ENCODE measurements at regions not wholly inside any gene's neighbourhood (a gene's known extent, or its start where the extent isn't known, plus 50 kb on each side); places are given as distances from the start of the nearest gene placed in this dataset.

DNA sequence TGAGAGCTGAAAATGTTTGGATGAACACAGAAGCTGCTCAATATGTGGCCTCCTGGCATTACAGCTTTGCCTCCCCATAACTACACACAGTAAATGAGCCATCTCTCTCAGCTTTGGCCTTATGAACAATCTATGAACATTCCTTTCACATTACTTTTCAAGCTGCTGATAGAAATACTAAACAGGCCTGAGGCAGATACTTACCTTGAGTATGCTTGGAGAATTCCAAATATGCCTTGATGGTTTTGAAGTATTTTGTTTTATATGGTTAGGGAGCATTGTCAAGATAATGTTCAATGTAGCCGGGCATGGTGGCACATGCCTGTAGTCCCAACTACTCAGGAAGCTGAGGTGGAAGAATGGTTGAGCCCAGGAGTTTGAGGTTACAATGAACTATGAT is 104.5 kb downstream of the CD24 start:
- Histone ChIP-seq H2BK12ac (ENCODE audit: insufficient read length, low read depth, low read length) (no peak overlapping the region), H3K9me3 (ENCODE audit: control insufficient read depth, low read depth, low read length) (peaks cover 6% of the 10 kb centered on the region), H4K8ac (replicated peaks; ENCODE audit: insufficient read length, low read depth, low read length) (no peak overlapping the region), H4K5ac (ENCODE audit: insufficient read length, low read depth, low read length) (no peak overlapping the region), H2AFZ (ENCODE audit: low read length) (no peak overlapping the region), H2AK5ac (ENCODE audit: insufficient read length, low read length) (no peak overlapping the region), H3K4me1 (ENCODE audit: insufficient read depth, low read length) (no peaks in the 10 kb centered on the region), H3K18ac (ENCODE audit: insufficient read length, low read depth, low read length) (no peak overlapping the region), H3T11ph (ENCODE audit: low read length) (no peak overlapping the region), H2BK5ac (ENCODE audit: insufficient read length, low read length) (no peak overlapping the region), H3K23ac (ENCODE audit: insufficient read length, low read depth, low read length) (no peak overlapping the region), H3K79me2 (ENCODE audit: insufficient read depth, low read length) (no peaks in the 10 kb centered on the region), H3K27me3 (ENCODE audit: insufficient read depth, low read length) (no peaks in the 10 kb centered on the region), H2BK120ac (ENCODE audit: low read depth, low read length, poor library complexity, severe bottlenecking) (no peak overlapping the region), H3K23me2 (ENCODE audit: insufficient read length, low read depth, low read length, poor library complexity, severe bottlenecking) (no peaks in the 10 kb centered on the region), H3K4ac (ENCODE audit: low read depth, low read length) (no peak overlapping the region), H3K27ac (ENCODE audit: insufficient read length, low read depth, low read length) (no peak overlapping the region), H2BK20ac (ENCODE audit: low read depth, low read length, poor library complexity, severe bottlenecking) (no peak overlapping the region), H4K91ac (ENCODE audit: insufficient read length, low read depth, low read length) (no peak overlapping the region), H3K56ac (ENCODE audit: insufficient read length, low read depth, low read length) (no peak overlapping the region), H3K14ac (ENCODE audit: insufficient read depth, low read length) (no peak overlapping the region), H3K4me2 (ENCODE audit: insufficient read depth, insufficient read length, low read length) (no peak overlapping the region), H4K20me1 (ENCODE audit: control insufficient read depth, insufficient read depth, insufficient read length) (no peaks in the 10 kb centered on the region), H2BK15ac (ENCODE audit: low read depth, low read length) (no peak overlapping the region), H3K79me1 (ENCODE audit: insufficient read depth, low read depth, low read length, poor library complexity, severe bottlenecking) (no peaks in the 10 kb centered on the region), H3K9ac (ENCODE audit: extremely low read depth, insufficient read length, low read length) (no peak overlapping the region)
- Mint-ChIP-seq H3K36me3 (ENCODE audit: insufficient read depth in 1 of 3, low read depth in 3 of 3) (peaks cover 30 to 51% (median 32%) of the 10 kb centered on the region in 3 experiments), H3K9me3 (peaks cover 43 to 46% of the 10 kb centered on the region in 2 experiments), H3K4me1 (peaks cover 28 to 35% of the 10 kb centered on the region in 2 experiments), H3K27ac (no peak overlapping the region), H3K4me3 (no peak overlapping the region), H3K27me3 (ENCODE audit: low read depth) (no peaks in the 10 kb centered on the region; the same call in 1 of the 2 replicates)
- no CpG with 5 or more reads among the region's 1 CpG for WGBS (ENCODE audit: extremely low coverage, insufficient read length, low lambda C conversion rate)
- no peak for TF ChIP-seq CTCF (conservative IDR thresholded peaks at IDR 0.05)
- no peak for DNase-seq

Measured in H9 (cell line).